Neural progenitor cell (in vitro differentiated cells): ENCODE measurements at regions not wholly inside any gene's neighbourhood (a gene's known extent, or its start where the extent isn't known, plus 50 kb on each side); places are given as distances from the start of the nearest gene placed in this dataset.

Experiments used
- DNase-seq: peaks from one replicate; pipeline ENCODE4 v3.0.0-alpha.2; 2016; ENCODE audit warnings: low spot score
- H2AFZ ChIP-seq: fragments of 200-600 bp; sonication (generic); replicated peaks from 2 replicates; pipeline ENCODE4 v1.6.1; 2016; ENCODE audit warnings: antibody characterized with exemption
- H3F3A ChIP-seq: fragments of 200-600 bp; sonication (generic); 2 replicates; pipeline ENCODE4 v1.6.1; 2016; ENCODE audit warnings: antibody characterized with exemption, low read depth
- H3K27ac ChIP-seq: fragments of 200-600 bp; sonication (generic); 2 replicates; pipeline ENCODE4 v1.5.1; 2016; ENCODE audit warnings: mild to moderate bottlenecking
- H3K27me3 ChIP-seq: fragments of 200-600 bp; sonication (generic); 2 replicates; pipeline ENCODE4 v1.6.1; 2016; ENCODE audit warnings: mild to moderate bottlenecking, moderate library complexity
- H3K36me3 ChIP-seq: fragments of 200-600 bp; sonication (generic); 2 replicates; pipeline ENCODE4 v1.5.1; 2016
- H3K4me1 ChIP-seq: fragments of 200-600 bp; sonication (generic); 2 replicates; pipeline ENCODE4 v1.6.1; 2016; ENCODE audit warnings: mixed run types
- H3K4me2 ChIP-seq: fragments of 200-600 bp; sonication (generic); 2 replicates; pipeline ENCODE4 v1.6.1; 2016
- H3K4me3 ChIP-seq: fragments of 200-600 bp; sonication (generic); 2 replicates; pipeline ENCODE4 v1.5.1; 2016
- H3K79me2 ChIP-seq: fragments of 200-600 bp; sonication (generic); 2 replicates; pipeline ENCODE4 v1.6.1; 2016; ENCODE audit warnings: low read depth
- H3K9ac ChIP-seq: fragments of 200-600 bp; sonication (generic); 2 replicates; pipeline ENCODE4 v1.6.1; 2016
- H3K9me3 ChIP-seq: fragments of 200-600 bp; sonication (generic); 2 replicates; pipeline ENCODE4 v1.5.1; 2016; ENCODE audit warnings: low read depth
- H4K20me1 ChIP-seq: fragments of 200-600 bp; sonication (generic); 2 replicates; pipeline ENCODE4 v1.6.1; 2016; ENCODE audit warnings: low read depth
- H3K27ac Mint-ChIP-seq: 3 replicates; pipeline ENCODE4 v1.8.0; 2021; ENCODE audit warnings: mixed read lengths
- H3K27me3 Mint-ChIP-seq: 2 replicates; pipeline ENCODE4 v1.8.0; 2022; ENCODE audit warnings: low read depth, mild to moderate bottlenecking, inconsistent platforms, moderate library complexity, mixed read lengths; ENCODE audit not compliant: insufficient read depth
- H3K36me3 Mint-ChIP-seq: 3 replicates; pipeline ENCODE4 v1.8.0; 2021; ENCODE audit warnings: mixed read lengths
- H3K4me1 Mint-ChIP-seq: 3 replicates; pipeline ENCODE4 v1.8.0; 2021; ENCODE audit warnings: mixed read lengths
- H3K4me3 Mint-ChIP-seq: 3 replicates; pipeline ENCODE4 v1.8.0; 2021; ENCODE audit warnings: mild to moderate bottlenecking, moderate library complexity, mixed read lengths
- H3K9me3 Mint-ChIP-seq: 3 replicates; pipeline ENCODE4 v1.8.0; 2020; ENCODE audit warnings: mixed read lengths
- EZH2 ChIP-seq: fragments of 200-600 bp; sonication (generic); IDR thresholded peaks from 2 replicates; pipeline ENCODE4 v1.6.1; 2017; ENCODE audit warnings: antibody characterized with exemption, mild to moderate bottlenecking, moderate library complexity
- EZH2phosphoT487 ChIP-seq: fragments of 200-600 bp; sonication (generic); IDR thresholded peaks from 2 replicates; pipeline ENCODE4 v1.6.1; 2017; ENCODE audit warnings: antibody characterized with exemption
- TF ChIP-seq, protein P1 (sequence below): fragments of 200-600 bp; sonication (generic); IDR thresholded peaks from 2 replicates; pipeline ENCODE4 v1.5.1; 2017; ENCODE audit warnings: antibody characterized with exemption, mild to moderate bottlenecking

DNA sequence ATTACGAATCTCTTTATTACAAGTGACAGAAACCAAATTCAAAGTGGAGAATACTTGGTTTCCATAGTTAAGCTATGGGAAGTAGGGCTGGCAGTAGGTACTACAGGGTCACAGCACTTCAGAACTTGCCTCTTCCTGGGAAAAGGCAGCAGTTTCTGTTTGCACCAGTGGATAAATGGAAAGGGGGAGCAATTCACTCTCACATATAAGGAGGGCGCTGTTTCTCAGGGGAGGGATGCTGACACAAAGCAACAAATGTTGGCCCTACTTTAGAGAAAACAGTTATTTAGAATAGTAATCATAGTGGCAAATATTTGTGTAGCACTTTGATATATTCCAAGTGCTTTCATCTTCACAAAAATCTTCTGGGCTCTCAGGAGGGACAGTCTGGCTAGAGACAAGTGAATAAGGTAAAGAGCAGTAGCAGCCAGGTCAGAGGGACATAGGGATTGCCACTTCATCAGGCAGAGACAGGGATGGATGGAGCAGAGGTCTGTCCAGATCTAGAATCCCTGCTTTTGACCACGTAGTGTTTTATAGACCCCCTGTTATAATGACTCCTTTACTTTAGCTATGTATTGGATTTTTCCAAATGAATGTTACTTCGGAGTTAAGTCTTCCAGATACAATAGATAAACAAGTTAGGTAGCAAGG, 554.8 kb upstream of the SGCD start:
- no peaks in the 10 kb centered on the region for H3K9me3 Mint-ChIP-seq
- Histone ChIP-seq H3K27ac (no peak overlapping the region), H3K36me3 (no peaks in the 10 kb centered on the region), H2AFZ (no peak overlapping the region), H3K79me2 (no peaks in the 10 kb centered on the region), H3K9me3 (no peaks in the 10 kb centered on the region), H3K27me3 (no peaks in the 10 kb centered on the region), H4K20me1 (no peaks in the 10 kb centered on the region), H3K4me1 (no peaks in the 10 kb centered on the region), H3K9ac (no peak overlapping the region), H3F3A (no peaks in the 10 kb centered on the region), H3K4me3 (no peak overlapping the region), H3K4me2 (no peak overlapping the region)
- peak; percentile 29 for DNase-seq
- no peak overlapping the region for H3K27ac Mint-ChIP-seq
- H3K4me1 Mint-ChIP-seq: no peaks in the 10 kb centered on the region
- no peak overlapping the region for H3K4me3 Mint-ChIP-seq
- H3K27me3 Mint-ChIP-seq: no peaks in the 10 kb centered on the region
- TF ChIP-seq, protein P1, sequence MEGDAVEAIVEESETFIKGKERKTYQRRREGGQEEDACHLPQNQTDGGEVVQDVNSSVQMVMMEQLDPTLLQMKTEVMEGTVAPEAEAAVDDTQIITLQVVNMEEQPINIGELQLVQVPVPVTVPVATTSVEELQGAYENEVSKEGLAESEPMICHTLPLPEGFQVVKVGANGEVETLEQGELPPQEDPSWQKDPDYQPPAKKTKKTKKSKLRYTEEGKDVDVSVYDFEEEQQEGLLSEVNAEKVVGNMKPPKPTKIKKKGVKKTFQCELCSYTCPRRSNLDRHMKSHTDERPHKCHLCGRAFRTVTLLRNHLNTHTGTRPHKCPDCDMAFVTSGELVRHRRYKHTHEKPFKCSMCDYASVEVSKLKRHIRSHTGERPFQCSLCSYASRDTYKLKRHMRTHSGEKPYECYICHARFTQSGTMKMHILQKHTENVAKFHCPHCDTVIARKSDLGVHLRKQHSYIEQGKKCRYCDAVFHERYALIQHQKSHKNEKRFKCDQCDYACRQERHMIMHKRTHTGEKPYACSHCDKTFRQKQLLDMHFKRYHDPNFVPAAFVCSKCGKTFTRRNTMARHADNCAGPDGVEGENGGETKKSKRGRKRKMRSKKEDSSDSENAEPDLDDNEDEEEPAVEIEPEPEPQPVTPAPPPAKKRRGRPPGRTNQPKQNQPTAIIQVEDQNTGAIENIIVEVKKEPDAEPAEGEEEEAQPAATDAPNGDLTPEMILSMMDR: peak; percentile 50
- no peak for TF ChIP-seq EZH2
- no peak for TF ChIP-seq EZH2phosphoT487
- no peaks in the 10 kb centered on the region for H3K36me3 Mint-ChIP-seq

DNA sequence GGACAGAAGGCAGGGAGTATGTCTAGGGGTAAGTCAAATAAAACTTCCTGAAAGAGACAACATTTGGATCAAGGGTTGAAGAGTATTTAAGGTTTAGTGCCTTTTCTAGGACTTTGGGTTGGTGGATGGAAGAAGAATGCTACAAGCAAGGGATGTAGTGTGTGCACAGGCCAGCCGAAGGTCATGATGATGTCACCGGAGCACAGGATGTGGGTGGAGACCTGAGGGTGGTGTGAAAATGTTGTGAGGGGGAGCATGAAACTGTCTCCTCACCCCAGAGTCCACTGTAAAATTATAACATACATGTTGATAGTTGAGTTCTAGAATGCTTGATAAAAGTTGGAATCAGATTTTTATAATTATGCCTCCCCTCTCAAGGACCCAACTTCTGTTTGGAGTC, 553.3 kb upstream of the SGCD start:
- Histone ChIP-seq H3K27me3 (no peaks in the 10 kb centered on the region), H3K9me3 (no peaks in the 10 kb centered on the region), H3K79me2 (no peaks in the 10 kb centered on the region), H3K27ac (no peak overlapping the region), H3K4me3 (no peak overlapping the region), H3K4me2 (no peak overlapping the region), H3K36me3 (no peaks in the 10 kb centered on the region), H2AFZ (no peak overlapping the region), H3F3A (no peaks in the 10 kb centered on the region), H3K4me1 (no peaks in the 10 kb centered on the region), H4K20me1 (no peaks in the 10 kb centered on the region), H3K9ac (no peak overlapping the region)
- no peak overlapping the region for H3K27ac Mint-ChIP-seq
- H3K36me3 Mint-ChIP-seq: no peaks in the 10 kb centered on the region
- no peak overlapping the region for H3K4me3 Mint-ChIP-seq
- H3K27me3 Mint-ChIP-seq: no peaks in the 10 kb centered on the region
- no peaks in the 10 kb centered on the region for H3K9me3 Mint-ChIP-seq
- no peak for DNase-seq
- H3K4me1 Mint-ChIP-seq: no peaks in the 10 kb centered on the region
- TF ChIP-seq, protein P1: no peak
- TF ChIP-seq EZH2phosphoT487 (no peak), EZH2 (no peak)

DNA sequence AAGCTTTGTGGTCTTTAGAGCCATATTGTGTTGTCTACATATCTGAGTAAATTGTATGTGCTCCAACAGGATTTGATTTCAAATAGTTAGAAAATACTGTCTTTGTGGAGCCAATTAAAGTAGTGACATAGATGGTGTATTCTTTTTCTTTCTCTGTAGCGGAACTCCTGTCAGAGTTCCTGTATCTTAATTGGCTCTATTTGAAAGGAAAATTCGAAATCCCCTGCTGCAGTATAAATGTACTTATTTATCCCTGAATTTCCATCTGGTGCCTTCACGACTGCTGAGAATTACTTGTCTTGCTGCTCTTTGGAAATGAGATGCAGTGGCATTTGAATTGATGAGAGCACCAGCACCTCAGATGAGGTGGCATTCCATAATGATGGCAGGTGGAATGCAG, 546.7 kb upstream of the SGCD start:
- Histone ChIP-seq H3K4me3 (no peak overlapping the region), H3K27me3 (no peaks in the 10 kb centered on the region), H4K20me1 (no peaks in the 10 kb centered on the region), H2AFZ (no peak overlapping the region), H3K9me3 (no peaks in the 10 kb centered on the region), H3K4me2 (no peak overlapping the region), H3K79me2 (no peaks in the 10 kb centered on the region), H3F3A (no peaks in the 10 kb centered on the region), H3K9ac (no peak overlapping the region), H3K36me3 (no peaks in the 10 kb centered on the region), H3K27ac (no peak overlapping the region), H3K4me1 (no peaks in the 10 kb centered on the region)
- H3K4me1 Mint-ChIP-seq: no peaks in the 10 kb centered on the region
- peaks cover 6% of the 10 kb centered on the region for H3K9me3 Mint-ChIP-seq
- TF ChIP-seq, protein P1: no peak
- TF ChIP-seq EZH2phosphoT487: no peak
- TF ChIP-seq EZH2: no peak
- H3K27ac Mint-ChIP-seq: no peak overlapping the region
- H3K4me3 Mint-ChIP-seq: no peak overlapping the region
- no peaks in the 10 kb centered on the region for H3K36me3 Mint-ChIP-seq
- DNase-seq: no peak
- H3K27me3 Mint-ChIP-seq: no peaks in the 10 kb centered on the region
